ENCODE measurements at regions not wholly inside any gene's neighbourhood (a gene's known extent, or its start where the extent isn't known, plus 50 kb on each side); places are given as distances from the start of the nearest gene placed in this dataset.

- TF ChIP-seq RFX5 (IDR thresholded peaks at IDR 0.05; ENCODE audit: low read length): no peak
Observed at GRCh38 chr15:100757661-100758060, 122.0 kb upstream of the ALDH1A3 start (continued).

GRCh38 chr15:100758555-100758954, 121.1 kb upstream of the ALDH1A3 start:
- TF ChIP-seq SMC3 (IDR thresholded peaks at IDR 0.05; ENCODE audit: low read depth, low read length) (no peak), MAX (IDR thresholded peaks at IDR 0.05; ENCODE audit: low read depth) (no peak), RCOR1 (IDR thresholded peaks at IDR 0.05; ENCODE audit: low read length) (no peak), GATA2 (CRISPR knock-in tag; IDR thresholded peaks at IDR 0.05) (no peak), CTCF (IDR thresholded peaks at IDR 0.05) (no peak), EP300 (IDR thresholded peaks at IDR 0.05; ENCODE audit: borderline replicate concordance in 1 of 2, low read depth in 1 of 2, low read length in 1 of 2) (no peak), USF2 (IDR thresholded peaks at IDR 0.05; ENCODE audit: borderline replicate concordance, low read depth, low read length) (no peak), RAD21 (IDR thresholded peaks at IDR 0.05; ENCODE audit: low read length) (no peak), GABPA (IDR thresholded peaks at IDR 0.05; ENCODE audit: low read depth) (no peak), MXI1 (IDR thresholded peaks at IDR 0.05; ENCODE audit: low read depth, low read length) (no peak), ZBTB33 (IDR thresholded peaks at IDR 0.05; ENCODE audit: borderline replicate concordance, low read depth) (no peak), REST (IDR thresholded peaks at IDR 0.05; ENCODE audit: low read depth, low read length) (no peak), YY1 (IDR thresholded peaks at IDR 0.05; ENCODE audit: low read depth) (no peak), IRF3 (IDR thresholded peaks at IDR 0.05; ENCODE audit: low read depth, low read length) (no peak), CHD2 (IDR thresholded peaks at IDR 0.05; ENCODE audit: low read length, partially characterized antibody) (no peak), TEAD4 (IDR thresholded peaks at IDR 0.05; ENCODE audit: borderline replicate concordance, insufficient read depth) (no peak), NFIC (IDR thresholded peaks at IDR 0.05; ENCODE audit: borderline replicate concordance) (no peak), RFX5 (IDR thresholded peaks at IDR 0.05; ENCODE audit: low read length) (no peak), SIN3A (IDR thresholded peaks at IDR 0.05; ENCODE audit: borderline replicate concordance, low read depth, low read length) (no peak), TAF1 (IDR thresholded peaks at IDR 0.05; ENCODE audit: borderline replicate concordance, low read depth, low read length) (no peak)
- Histone ChIP-seq H3K4me2 (no peak overlapping the region), H3F3A (replicated peaks; ENCODE audit: insufficient read depth) (peaks cover 4% of the 10 kb centered on the region), H3K4me3 (ENCODE audit: low read depth in 2 of 2, low read length in 1 of 2) (no peak overlapping the region), H3K9me2 (no peaks in the 10 kb centered on the region), H3K9ac (no peak overlapping the region), H3K79me2 (ENCODE audit: insufficient read depth) (no peaks in the 10 kb centered on the region), H3K27ac (ENCODE audit: low read depth in 2 of 2, low read length in 1 of 2) (peak overlapping the region; percentile 75 to 95; a peak in 3 of 4 replicates), H3K36me3 (replicated peaks in 1 of 2; ENCODE audit: control insufficient read depth in 1 of 2, insufficient read depth in 2 of 2, low read length in 1 of 2) (no peaks in the 10 kb centered on the region), H3K4me1 (ENCODE audit: control insufficient read depth in 1 of 2, insufficient read depth in 2 of 2, low read depth in 1 of 2, low read length in 1 of 2) (peaks cover 3 to 34% of the 10 kb centered on the region in 2 experiments; a peak in 3 of 4 replicates), H4K20me1 (ENCODE audit: insufficient read depth) (no peaks in the 10 kb centered on the region), H2AFZ (ENCODE audit: low read depth) (no peak overlapping the region), H3K27me3 (ENCODE audit: insufficient read depth) (no peaks in the 10 kb centered on the region), H3K9me3 (peaks cover 8% of the 10 kb centered on the region; the same call in 1 of the 2 replicates)
- CTCF ChIA-PET: interaction anchor here (0.6 to 2.8 kb wide), 7 partner anchors 14 to 249 kb away, joined by 3 to 12 read pairs (median 3); no protein-coding TSS in a partner anchor
- POLR2A ChIA-PET: no interaction called here
- no peak for DNase-seq
- WGBS (ENCODE audit: low lambda C conversion rate): 86% methylated on average over 6 of the region's 6 CpGs
